Endothelial cell (in vitro differentiated cells): ENCODE measurements at regions not wholly inside any gene's neighbourhood (a gene's known extent, or its start where the extent isn't known, plus 50 kb on each side); places are given as distances from the start of the nearest gene placed in this dataset.

ENCODE experiments used
- DNase-seq: peaks from one replicate; pipeline ENCODE4 v3.0.0; 2021; ENCODE audit warnings: low spot score
- H3K27ac Mint-ChIP-seq: one replicate; pipeline ENCODE4 v1.8.0; 2021; ENCODE audit warnings: mixed read lengths, inconsistent platforms; ENCODE audit not compliant: unreplicated experiment
- H3K27me3 Mint-ChIP-seq: one replicate; pipeline ENCODE4 v1.8.0; 2021; ENCODE audit warnings: mild to moderate bottlenecking, moderate library complexity, mixed read lengths, inconsistent platforms; ENCODE audit not compliant: unreplicated experiment
- H3K36me3 Mint-ChIP-seq: one replicate; pipeline ENCODE4 v1.8.0; 2021; ENCODE audit warnings: mild to moderate bottlenecking, low read depth, mixed read lengths, inconsistent platforms; ENCODE audit not compliant: unreplicated experiment
- H3K4me1 Mint-ChIP-seq: one replicate; pipeline ENCODE4 v1.8.0; 2021; ENCODE audit warnings: mild to moderate bottlenecking, mixed read lengths, inconsistent platforms; ENCODE audit not compliant: unreplicated experiment
- H3K4me3 Mint-ChIP-seq: one replicate; pipeline ENCODE4 v1.8.0; 2021; ENCODE audit warnings: mild to moderate bottlenecking, mixed read lengths, inconsistent platforms; ENCODE audit not compliant: unreplicated experiment
- H3K9me3 Mint-ChIP-seq: one replicate; pipeline ENCODE4 v1.8.0; 2021; ENCODE audit warnings: mixed read lengths, inconsistent platforms; ENCODE audit not compliant: unreplicated experiment
- TF ChIP-seq, protein P1 (sequence below): fragments of 200-600 bp; sonication (generic); IDR thresholded peaks from one replicate; pipeline ENCODE4 v1.5.0; 2021; ENCODE audit warnings: antibody characterized with exemption; ENCODE audit not compliant: unreplicated experiment

DNA sequence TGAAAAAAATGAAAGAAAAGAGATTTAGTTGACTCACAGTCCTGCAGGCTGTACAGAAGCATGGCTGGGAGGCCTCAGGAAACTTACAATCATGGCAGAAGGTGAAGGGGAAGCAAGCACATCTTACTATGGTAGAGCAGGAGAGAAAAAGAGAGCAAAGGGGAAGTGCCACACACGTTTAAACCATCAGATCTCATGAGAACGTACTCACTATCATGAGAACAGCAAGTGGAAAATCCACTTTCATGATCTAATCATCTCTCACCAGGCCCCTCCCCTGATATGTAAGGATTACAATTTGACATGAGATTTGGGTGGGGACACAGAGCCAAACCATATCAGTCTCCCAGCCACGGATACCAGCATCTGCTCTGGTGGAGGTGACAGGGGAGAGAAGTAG is 50.8 kb upstream of the CPOX start:
- Mint-ChIP-seq H3K27ac (no peak overlapping the region), H3K9me3 (no peaks in the 10 kb centered on the region), H3K4me1 (no peaks in the 10 kb centered on the region), H3K27me3 (no peaks in the 10 kb centered on the region), H3K36me3 (no peaks in the 10 kb centered on the region), H3K4me3 (no peak overlapping the region)
- no peak for DNase-seq
- TF ChIP-seq, protein P1, sequence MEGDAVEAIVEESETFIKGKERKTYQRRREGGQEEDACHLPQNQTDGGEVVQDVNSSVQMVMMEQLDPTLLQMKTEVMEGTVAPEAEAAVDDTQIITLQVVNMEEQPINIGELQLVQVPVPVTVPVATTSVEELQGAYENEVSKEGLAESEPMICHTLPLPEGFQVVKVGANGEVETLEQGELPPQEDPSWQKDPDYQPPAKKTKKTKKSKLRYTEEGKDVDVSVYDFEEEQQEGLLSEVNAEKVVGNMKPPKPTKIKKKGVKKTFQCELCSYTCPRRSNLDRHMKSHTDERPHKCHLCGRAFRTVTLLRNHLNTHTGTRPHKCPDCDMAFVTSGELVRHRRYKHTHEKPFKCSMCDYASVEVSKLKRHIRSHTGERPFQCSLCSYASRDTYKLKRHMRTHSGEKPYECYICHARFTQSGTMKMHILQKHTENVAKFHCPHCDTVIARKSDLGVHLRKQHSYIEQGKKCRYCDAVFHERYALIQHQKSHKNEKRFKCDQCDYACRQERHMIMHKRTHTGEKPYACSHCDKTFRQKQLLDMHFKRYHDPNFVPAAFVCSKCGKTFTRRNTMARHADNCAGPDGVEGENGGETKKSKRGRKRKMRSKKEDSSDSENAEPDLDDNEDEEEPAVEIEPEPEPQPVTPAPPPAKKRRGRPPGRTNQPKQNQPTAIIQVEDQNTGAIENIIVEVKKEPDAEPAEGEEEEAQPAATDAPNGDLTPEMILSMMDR = no peak

DNA sequence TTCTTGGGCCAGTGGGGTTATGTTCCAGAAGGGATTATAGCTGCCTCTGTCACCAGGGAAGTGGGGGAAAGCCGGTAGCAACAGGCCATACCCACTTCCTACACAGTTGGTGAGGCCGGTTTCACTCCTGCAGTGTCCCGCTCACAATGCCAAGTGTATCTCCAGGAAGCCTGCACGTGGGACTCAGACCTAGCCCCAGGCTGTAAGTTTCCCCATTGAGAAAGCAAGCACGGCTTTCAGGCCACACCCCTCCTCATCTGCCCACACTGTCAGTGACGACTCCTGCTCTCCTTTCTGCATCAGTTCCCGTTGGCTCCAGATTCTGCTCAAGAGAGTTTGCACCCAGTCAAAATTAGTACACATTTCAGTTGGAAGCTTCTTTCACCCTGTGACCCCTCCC is 51.6 kb upstream of the CPOX start:
- Mint-ChIP-seq H3K9me3 (no peaks in the 10 kb centered on the region), H3K27ac (no peak overlapping the region), H3K36me3 (no peaks in the 10 kb centered on the region), H3K4me1 (no peaks in the 10 kb centered on the region), H3K4me3 (no peak overlapping the region), H3K27me3 (no peaks in the 10 kb centered on the region)
- no peak for DNase-seq
- TF ChIP-seq, protein P1 = no peak

DNA sequence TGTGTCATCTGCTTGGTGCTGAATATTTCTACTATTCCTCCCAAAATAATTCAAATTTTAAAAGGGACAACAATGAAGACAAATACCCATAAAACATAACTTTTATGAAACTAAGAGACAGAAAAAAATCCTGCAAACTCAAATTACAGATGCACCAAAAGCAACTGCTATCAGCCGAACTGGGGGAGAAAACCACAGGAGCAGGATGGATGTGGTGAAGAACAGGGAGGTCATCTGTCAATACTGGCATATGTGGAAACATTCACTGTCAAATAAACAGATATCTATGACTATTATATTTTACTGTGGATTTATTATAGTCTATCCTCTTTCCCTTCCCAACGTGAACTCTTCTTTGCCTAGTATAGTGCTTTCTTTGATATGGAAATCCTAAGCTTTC is 53.3 kb upstream of the CPOX start:
- H3K4me3 Mint-ChIP-seq = no peak overlapping the region
- no peaks in the 10 kb centered on the region for H3K27me3 Mint-ChIP-seq
- TF ChIP-seq, protein P1 = no peak

DNA sequence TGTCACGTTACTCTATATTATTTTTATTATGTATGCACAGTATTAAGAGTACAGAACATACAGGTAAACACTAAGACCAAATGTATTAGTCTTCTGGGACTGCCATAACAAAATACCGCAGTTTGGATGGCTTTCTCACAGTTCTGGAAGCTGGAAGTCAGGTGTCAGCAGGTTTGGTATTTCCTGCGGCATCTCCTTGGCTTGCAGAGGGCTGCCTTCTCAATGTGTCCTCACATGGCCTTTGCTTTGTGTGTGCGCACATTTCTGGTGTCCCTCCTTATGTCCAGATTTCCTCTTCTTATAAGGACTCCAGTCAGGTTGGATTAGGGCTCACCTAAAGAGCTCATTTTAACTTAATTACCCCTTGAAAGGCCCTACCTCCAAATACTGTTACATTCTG is 53.8 kb upstream of the CPOX start:
- no peak for DNase-seq
- Mint-ChIP-seq H3K4me3 (no peak overlapping the region), H3K27ac (no peak overlapping the region), H3K27me3 (no peaks in the 10 kb centered on the region), H3K4me1 (peaks cover 3% of the 10 kb centered on the region), H3K36me3 (no peaks in the 10 kb centered on the region), H3K9me3 (no peaks in the 10 kb centered on the region)
- TF ChIP-seq, protein P1 = no peak

More for the DNA sequence above, 53.3 kb upstream of the CPOX start:
- no peaks in the 10 kb centered on the region for H3K36me3 Mint-ChIP-seq
- no peak for DNase-seq
- H3K27ac Mint-ChIP-seq = no peak overlapping the region
- no peaks in the 10 kb centered on the region for H3K9me3 Mint-ChIP-seq
- no peaks in the 10 kb centered on the region for H3K4me1 Mint-ChIP-seq

DNA sequence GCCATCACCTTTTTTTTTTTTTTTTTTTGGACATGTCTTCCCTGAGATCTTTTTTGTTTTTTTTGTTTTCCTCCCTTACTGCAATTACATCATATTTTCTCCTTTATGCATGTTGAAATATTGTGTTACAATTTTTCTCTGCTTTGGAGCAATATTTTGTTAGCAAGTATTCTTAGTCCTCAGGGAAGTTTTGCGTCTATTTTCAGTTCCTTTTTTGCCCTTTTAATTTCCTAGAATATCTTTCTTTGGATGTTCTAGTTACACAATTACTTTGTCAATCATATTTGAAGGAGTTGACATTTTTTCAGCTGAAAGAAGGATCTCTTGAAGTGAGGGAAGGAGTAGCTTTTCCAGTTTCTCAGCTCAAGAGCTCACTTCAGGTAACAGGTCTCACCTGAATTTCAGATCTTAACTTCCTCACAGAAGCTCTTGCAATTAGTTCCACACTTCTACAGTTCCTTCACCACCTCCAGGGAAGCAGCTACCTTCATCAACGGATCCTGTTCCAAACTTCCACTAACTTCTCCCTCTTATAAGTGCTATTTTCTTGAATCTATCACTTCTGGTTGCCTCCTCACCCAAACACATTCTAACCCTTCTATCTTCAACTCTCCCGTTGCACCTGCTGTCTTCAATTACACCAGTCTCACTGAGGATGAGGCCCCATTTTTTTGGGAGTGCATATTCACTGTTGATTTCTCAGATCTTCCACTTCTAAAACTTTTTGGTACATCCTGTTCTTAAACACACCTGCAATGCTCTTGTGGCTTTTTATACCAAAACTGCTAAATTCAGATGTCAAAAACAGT is 57.8 kb upstream of the CPOX start:
- Mint-ChIP-seq H3K4me3 (no peak overlapping the region), H3K27me3 (no peaks in the 10 kb centered on the region), H3K27ac (no peak overlapping the region), H3K36me3 (no peaks in the 10 kb centered on the region), H3K9me3 (no peaks in the 10 kb centered on the region), H3K4me1 (peaks cover 3% of the 10 kb centered on the region)
- no peak for DNase-seq
- TF ChIP-seq, protein P1 = no peak
